NCI-H2227 treated with DMSO at 0.1 percent for 48 hours (cell line): ENCODE measurements at regions not wholly inside any gene's neighbourhood (a gene's known extent, or its start where the extent isn't known, plus 50 kb on each side); places are given as distances from the start of the nearest gene placed in this dataset.

ENCODE experiments used
- DNase-seq: peaks from one replicate; lab custom pipeline; 2025; lab: John Stamatoyannopoulos, UW

- no peak for DNase-seq
These were observed 383.2 kb upstream of the XYLT1 start for GRCh38 chr16:17853958-17854357.

- no peak for DNase-seq
These were observed 382.4 kb upstream of the XYLT1 start for GRCh38 chr16:17852977-17853702.

- DNase-seq = peak; percentile 96
These were observed 380.0 kb upstream of the XYLT1 start for GRCh38 chr16:17850581-17851250.

- DNase-seq = no peak
These were observed 376.6 kb upstream of the XYLT1 start for GRCh38 chr16:17847234-17847795.

GRCh38 chr16:17846030-17846429, 375.3 kb upstream of the XYLT1 start:
- no peak for DNase-seq

GRCh38 chr16:17845031-17845430, 374.3 kb upstream of the XYLT1 start:
- no peak for DNase-seq

GRCh38 chr16:17843905-17844304, 373.1 kb upstream of the XYLT1 start:
- DNase-seq = no peak

GRCh38 chr16:17839907-17840306, 369.1 kb upstream of the XYLT1 start:
- DNase-seq = no peak

GRCh38 chr16:17839272-17839671, 368.5 kb upstream of the XYLT1 start:
- DNase-seq = no peak

- DNase-seq = no peak
These were observed 366.3 kb upstream of the XYLT1 start for GRCh38 chr16:17836868-17837602.

GRCh38 chr16:17835118-17835876, 364.5 kb upstream of the XYLT1 start:
- DNase-seq = no peak

GRCh38 chr16:17832738-17833137, 362.0 kb upstream of the XYLT1 start:
- no peak for DNase-seq

- DNase-seq = peak; percentile 34
These were observed 360.6 kb upstream of the XYLT1 start for GRCh38 chr16:17831330-17831729.

- DNase-seq = no peak
These were observed 359.9 kb upstream of the XYLT1 start for GRCh38 chr16:17830651-17831050.

- no peak for DNase-seq
These were observed 359.1 kb upstream of the XYLT1 start for GRCh38 chr16:17829811-17830210.

GRCh38 chr16:17828012-17828411, 357.3 kb upstream of the XYLT1 start:
- DNase-seq = no peak

GRCh38 chr16:17827313-17827712, 356.6 kb upstream of the XYLT1 start:
- no peak for DNase-seq

- no peak for DNase-seq
These were observed 347.2 kb upstream of the XYLT1 start for GRCh38 chr16:17817943-17818342.

GRCh38 chr16:17817260-17817659, 346.5 kb upstream of the XYLT1 start:
- DNase-seq = no peak

GRCh38 chr16:17812771-17813170, 342.0 kb upstream of the XYLT1 start:
- no peak for DNase-seq

GRCh38 chr16:17804857-17805256, 334.1 kb upstream of the XYLT1 start:
- DNase-seq = no peak
